ENCODE measurements at regions not wholly inside any gene's neighbourhood (a gene's known extent, or its start where the extent isn't known, plus 50 kb on each side); places are given as distances from the start of the nearest gene placed in this dataset.

GRCh38 chrX:82626978-82627377, 881.1 kb upstream of the POU3F4 start:
- H3K9me3 ChIP-seq (ENCODE audit: control insufficient read depth in 4 of 4, low read length in 3 of 4) = peaks cover 0 to 5% (median 0%) of the 10 kb centered on the region in 4 donors
- 21% methylated on average over 1 of the region's 1 CpG for WGBS
- no peak for TF ChIP-seq NR2F2 (IDR thresholded peaks at IDR 0.05)
- no peak for TF ChIP-seq RXRA (IDR thresholded peaks at IDR 0.05)
- no peak for TF ChIP-seq MAX (IDR thresholded peaks at IDR 0.05)
- no peak for TF ChIP-seq FOXA1 (IDR thresholded peaks at IDR 0.05)
- TF ChIP-seq TAF1 (conservative IDR thresholded peaks at IDR 0.05) = no peak
- no peak for TF ChIP-seq ATF3 (IDR thresholded peaks at IDR 0.05)
- TF ChIP-seq HNF4A (conservative IDR thresholded peaks at IDR 0.05) = no peak
- TF ChIP-seq HNF4G (IDR thresholded peaks at IDR 0.05) = no peak
- no peak for TF ChIP-seq SP1 (IDR thresholded peaks at IDR 0.05)
- TF ChIP-seq YY1 (IDR thresholded peaks at IDR 0.05) = no peak
- no peak for TF ChIP-seq FOXA2 (IDR thresholded peaks at IDR 0.05)
- TF ChIP-seq CTCF (IDR thresholded peaks at IDR 0.05; ENCODE audit: low read depth, low read length, missing input control) = no peak
- no peak for TF ChIP-seq GABPA (IDR thresholded peaks at IDR 0.05 in 1 of 2, conservative IDR thresholded peaks at IDR 0.05 in 1 of 2)
- TF ChIP-seq JUND (IDR thresholded peaks at IDR 0.05) = no peak
- TF ChIP-seq RAD21 (IDR thresholded peaks at IDR 0.05) = no peak
- no peak for TF ChIP-seq EGR1 (IDR thresholded peaks at IDR 0.05; ENCODE audit: low read depth in 2 of 2)
- no peak for TF ChIP-seq ZBTB33 (IDR thresholded peaks at IDR 0.05)
- TF ChIP-seq REST (IDR thresholded peaks at IDR 0.05) = no peak
- H3K36me3 ChIP-seq (ENCODE audit: control insufficient read depth in 4 of 4, insufficient read depth in 3 of 4, low read depth in 1 of 4, low read length in 3 of 4) = no peaks in the 10 kb centered on the region
- DNase-seq (ENCODE audit: low spot score) = no peak
- no peak overlapping the region for H3K27ac ChIP-seq (ENCODE audit: low read depth in 1 of 2, low read length in 2 of 2)
- no peaks in the 10 kb centered on the region for H3K4me1 ChIP-seq (ENCODE audit: control insufficient read depth in 4 of 4, insufficient read depth in 4 of 4, low read length in 3 of 4)
- H3K27me3 ChIP-seq (ENCODE audit: control insufficient read depth in 4 of 4, insufficient read depth in 4 of 4, low read length in 3 of 4) = no peaks in the 10 kb centered on the region
- no peak overlapping the region for H3K4me3 ChIP-seq (ENCODE audit: low read depth in 1 of 3, low read length in 3 of 3)
- no peak overlapping the region for H3K9ac ChIP-seq (ENCODE audit: low read depth in 1 of 2, low read length in 2 of 2)

All from liver (tissue), 8 donors.